Skin of body (tissue), 1 donor: ENCODE measurements at regions not wholly inside any gene's neighbourhood (a gene's known extent, or its start where the extent isn't known, plus 50 kb on each side); places are given as distances from the start of the nearest gene placed in this dataset.
"Not testable (repeated sequence)": the region's sequence is repeated elsewhere in the genome, so short reads cannot be mapped to it uniquely, and the experiment has no call there.

Source experiments
- DNase-seq: peaks from one replicate; lab custom pipeline; 2025; lab: John Stamatoyannopoulos, UW

- DNase-seq = no peak
These were observed 956.1 kb upstream of the PCDH20 start for GRCh38 chr13:62371737-62372136.

DNA sequence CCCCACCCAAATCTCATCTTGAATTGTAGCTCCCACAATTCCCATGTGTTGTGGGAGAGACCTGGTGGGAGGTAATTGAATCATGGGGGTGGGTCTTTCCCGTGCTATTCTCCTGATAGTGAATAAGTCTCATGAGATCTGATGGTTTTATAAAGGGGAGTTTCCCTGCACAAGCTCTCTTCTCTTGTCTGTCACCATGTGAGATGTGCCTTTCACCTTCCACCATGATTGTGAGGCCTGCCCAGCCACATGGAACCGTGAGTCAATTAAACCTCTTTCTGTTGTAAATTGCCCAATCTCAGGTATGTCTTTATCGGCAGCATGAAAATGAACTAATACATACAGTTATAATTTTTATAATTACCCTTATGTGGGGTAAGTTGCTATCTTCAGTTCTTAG lies 952.3 kb upstream of the PCDH20 start:
- DNase-seq = not testable (repeated sequence)

DNA sequence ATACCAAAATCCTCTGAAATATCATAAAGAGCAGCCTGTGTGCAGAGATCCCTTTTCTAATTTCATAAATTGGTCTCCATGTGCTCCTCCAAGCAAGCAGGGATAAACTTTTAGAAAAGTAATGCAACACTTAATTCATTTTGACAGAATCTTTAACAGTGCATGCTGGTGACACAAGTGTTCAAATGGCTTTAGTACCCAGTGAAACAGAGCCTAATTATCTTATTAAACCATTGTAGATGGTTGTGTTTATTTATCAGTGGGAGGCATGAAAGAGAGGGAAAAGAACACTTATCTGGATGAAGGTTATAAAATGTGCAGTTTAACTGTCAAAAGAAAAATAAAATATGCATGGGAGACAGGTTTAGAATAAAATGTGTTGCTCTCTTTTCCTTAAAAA lies 945.0 kb upstream of the PCDH20 start:
- no peak for DNase-seq

DNA sequence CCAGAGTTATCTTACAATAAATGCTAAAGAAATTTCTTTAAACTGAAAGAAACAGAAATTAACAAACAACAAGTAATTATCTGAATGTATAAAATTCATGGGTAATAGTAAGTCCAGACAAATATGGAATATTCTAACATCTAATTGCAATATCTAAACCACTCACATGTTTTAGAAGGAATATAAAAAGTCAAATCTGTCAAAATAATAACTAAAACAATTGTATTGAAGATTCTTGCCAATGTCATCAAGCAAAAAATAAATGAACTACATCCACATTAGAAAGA lies 942.9 kb upstream of the PCDH20 start:
- no peak for DNase-seq

DNA sequence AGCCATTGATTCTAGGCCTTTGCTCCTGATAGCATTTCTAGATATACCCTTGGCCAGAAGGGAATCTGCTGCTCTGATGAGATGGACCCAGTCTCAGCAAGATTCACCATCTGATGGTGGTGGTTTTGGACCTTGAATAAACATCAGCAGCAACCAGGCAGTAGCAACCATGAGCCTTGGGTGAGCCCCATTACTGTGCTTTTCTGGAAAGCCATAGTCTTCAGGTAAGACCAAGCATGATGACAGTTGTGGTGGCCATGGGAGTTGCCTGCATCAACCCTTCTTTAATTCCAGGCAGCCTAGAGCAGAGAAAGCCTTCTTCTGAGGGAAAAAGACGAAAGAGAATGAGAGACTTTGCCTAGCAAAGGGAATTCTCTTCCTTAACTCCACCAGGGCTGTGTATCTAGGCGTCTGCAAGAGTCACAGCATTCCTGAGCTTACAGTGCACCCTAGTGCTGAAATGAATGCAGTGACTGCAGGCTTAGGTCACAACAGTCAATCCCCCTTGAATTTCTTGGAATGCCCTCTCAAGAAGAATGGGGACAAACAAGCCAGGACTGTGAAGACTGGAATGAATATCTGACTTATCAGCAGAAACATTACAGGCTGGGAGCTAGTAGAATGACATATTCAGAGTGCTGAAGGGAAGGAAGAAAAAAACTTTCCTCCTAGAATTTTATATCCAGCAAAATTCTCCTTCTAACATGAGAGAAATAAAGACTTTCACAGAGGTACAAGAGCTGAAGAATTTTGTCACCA lies 942.4 kb upstream of the PCDH20 start:
- DNase-seq = peak; percentile 3

GRCh38 chr13:62356977-62357376 lies 941.3 kb upstream of the PCDH20 start:
- DNase-seq = no peak

- no peak for DNase-seq
These were observed 921.6 kb upstream of the PCDH20 start for GRCh38 chr13:62337109-62337880.

- no peak for DNase-seq
These were observed 920.9 kb upstream of the PCDH20 start for GRCh38 chr13:62336507-62336906.

DNA sequence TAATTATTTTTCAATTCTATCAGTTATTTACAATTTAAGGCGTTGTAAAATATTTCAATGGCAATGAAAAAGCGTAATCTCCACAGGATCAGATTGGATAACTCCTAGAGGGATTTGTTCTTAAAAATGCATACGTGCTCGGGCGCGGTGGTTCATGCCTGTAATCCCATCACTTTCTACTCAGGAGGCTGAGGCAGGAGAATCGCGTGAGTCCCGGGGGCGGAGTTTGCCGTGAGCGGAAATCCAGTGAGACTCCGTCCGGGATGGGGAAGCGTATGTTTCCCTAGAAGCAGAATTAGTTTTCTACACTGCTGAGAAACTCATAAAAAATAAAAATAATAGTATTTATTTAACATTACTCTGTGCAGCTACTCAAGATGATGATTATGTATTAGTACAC lies 917.8 kb upstream of the PCDH20 start:
- no peak for DNase-seq

DNA sequence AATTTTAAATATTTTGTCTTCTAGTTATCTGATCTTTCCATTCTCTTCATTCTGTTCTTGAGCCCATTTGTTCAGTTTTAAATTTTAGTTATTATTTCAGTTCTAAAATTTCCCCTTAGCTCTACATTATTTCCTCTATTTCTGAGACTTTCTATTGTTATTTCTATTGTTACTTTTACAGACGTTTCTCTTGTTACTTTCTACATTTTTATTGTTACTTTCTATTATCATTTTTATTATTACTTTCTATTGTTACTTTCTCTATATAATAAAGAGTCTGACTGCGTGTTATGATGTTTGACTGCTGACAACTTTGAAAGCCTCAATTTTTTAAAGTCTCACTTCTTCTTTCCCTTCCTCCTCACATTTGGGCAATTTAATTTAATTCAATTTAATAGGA lies 915.7 kb upstream of the PCDH20 start:
- no peak for DNase-seq

- no peak for DNase-seq
These were observed 911.7 kb upstream of the PCDH20 start for GRCh38 chr13:62327367-62327766.

GRCh38 chr13:62324842-62325241 lies 909.2 kb upstream of the PCDH20 start:
- DNase-seq = no peak

DNA sequence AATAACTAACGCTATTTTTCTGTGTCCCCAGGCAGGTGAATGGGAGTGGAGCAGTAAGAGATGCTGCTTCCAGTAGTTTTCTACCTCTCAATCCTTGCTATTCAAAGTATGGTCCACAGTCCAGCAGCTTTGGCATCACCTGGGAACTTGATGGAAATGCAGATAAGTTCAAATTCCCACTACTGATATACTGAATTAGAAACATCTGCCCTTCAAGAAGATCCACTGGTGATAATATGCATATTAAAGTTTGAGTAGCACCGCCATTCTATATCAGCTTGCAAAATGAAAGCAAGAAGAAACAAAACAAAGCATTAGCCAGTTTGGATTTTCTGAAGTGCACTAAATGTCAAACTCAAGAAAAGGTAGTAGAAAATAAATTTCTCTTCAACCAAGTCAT lies 906.2 kb upstream of the PCDH20 start:
- no peak for DNase-seq

DNA sequence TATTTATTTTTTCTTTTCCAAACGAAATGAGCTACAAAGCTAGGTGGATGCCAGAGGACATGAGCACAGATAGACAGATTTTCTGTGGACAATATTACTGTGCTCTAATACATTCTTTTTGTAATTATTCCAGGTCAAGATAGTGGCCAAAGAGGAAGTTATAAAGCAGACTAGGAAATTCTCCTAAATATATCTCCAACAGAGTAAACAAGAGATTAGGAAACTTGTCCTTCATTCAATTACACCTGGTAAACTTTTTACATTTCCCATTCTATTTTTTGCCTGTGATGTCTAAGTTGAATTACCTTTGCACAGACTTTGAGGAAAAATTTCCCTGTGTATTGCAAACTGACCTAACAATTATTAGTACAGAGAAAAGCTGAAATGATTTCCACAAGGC lies 905.5 kb upstream of the PCDH20 start:
- DNase-seq = no peak

GRCh38 chr13:62320129-62321108 lies 904.8 kb upstream of the PCDH20 start:
- DNase-seq = peak; percentile 16

DNA sequence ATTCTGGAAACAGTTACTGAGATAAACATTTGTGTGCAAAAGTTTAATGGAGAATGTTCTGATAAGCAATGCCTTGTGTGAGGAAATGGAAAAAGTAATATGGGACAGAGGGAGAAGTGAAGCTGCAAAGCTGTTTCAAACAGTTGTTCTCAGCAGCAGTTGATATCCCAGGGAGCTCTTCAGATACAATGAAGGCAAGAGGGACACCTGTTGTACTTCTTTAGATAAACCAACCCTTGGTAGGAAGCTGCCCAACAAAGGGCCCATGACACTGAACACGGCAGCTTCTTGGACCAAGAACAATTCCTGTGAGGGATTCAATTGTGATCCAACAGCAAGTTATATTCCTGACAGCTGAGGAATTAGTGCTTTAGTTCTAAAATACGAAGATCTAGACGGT lies 894.3 kb upstream of the PCDH20 start:
- no peak for DNase-seq

DNA sequence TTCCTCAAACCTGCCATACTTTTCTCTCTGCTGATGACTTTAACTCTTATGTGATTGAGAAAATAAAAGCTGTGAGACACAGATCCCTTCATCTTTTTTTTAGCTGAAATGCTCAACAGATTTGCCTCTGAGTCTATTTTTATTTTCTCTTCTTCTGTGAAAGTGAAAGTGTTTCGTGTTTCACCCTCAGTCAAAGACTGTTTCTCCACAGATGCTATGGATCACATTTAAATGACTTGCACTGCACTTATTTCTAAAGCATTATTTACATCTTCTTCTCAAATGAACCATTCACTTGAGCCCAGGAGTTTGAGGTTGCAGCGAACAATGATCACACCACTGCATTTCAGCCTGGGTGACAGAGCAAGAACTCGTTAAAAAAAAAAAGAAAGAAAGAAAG lies 890.1 kb upstream of the PCDH20 start:
- no peak for DNase-seq

- no peak for DNase-seq
These were observed 886.7 kb upstream of the PCDH20 start for GRCh38 chr13:62302341-62302740.

DNA sequence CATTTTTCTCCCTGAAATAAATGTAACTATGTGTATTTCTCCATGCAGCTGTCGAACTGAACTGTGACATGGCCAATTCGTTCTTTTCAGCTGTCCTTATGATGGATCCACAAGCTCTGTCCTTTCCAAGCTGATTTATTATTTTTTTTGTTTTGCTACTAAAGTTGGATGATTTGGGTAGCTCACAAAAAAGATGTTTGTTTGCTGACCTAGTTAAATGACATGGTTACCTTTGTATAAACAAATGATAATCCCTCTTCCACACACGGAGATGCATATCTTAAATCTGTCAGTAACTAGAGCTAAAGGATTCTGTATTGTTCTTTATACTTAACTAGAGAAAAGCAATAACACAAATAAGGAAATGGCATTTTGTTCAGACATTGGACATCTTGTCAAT lies 884.3 kb upstream of the PCDH20 start:
- DNase-seq = no peak

GRCh38 chr13:62296812-62297211 lies 881.2 kb upstream of the PCDH20 start:
- no peak for DNase-seq

DNA sequence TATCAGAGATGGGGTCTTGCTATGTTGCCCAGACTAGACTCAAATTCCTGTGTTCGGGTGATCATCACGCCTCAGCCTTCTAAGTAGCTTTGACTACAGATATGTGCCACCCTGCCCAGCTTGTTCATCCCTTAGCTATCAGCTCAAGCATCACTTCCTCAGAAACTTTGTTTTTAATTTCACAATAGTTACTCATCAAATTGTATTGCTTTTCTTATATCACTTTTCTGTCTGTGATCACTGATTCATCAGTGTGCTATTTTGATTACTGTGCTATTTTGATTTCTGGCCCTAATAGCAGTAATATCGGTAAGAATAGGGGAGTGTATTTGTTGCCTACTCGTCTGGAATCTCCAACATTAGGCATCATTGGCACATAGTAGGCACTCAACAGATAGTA lies 878.6 kb upstream of the PCDH20 start:
- DNase-seq = no peak
